Activated CD8-positive, alpha-beta memory T cell treated with anti-CD3 and anti-CD28 coated beads for 36 hours (primary cell): ENCODE measurements at regions not wholly inside any gene's neighbourhood (a gene's known extent, or its start where the extent isn't known, plus 50 kb on each side); places are given as distances from the start of the nearest gene placed in this dataset.
"Not testable (repeated sequence)": the region's sequence is repeated elsewhere in the genome, so short reads cannot be mapped to it uniquely, and the experiment has no call there.

Experiments used
- CTCF ChIA-PET: fragments of 350-600 bp; sonication (Branson Sonifier 250); formaldehyde crosslinking; loops from one replicate; lab custom pipeline; 2021; ENCODE audit warnings: antibody characterized with exemption; lab: Charles Lee
- POLR2A ChIA-PET: fragments of 350-600 bp; sonication (Branson Sonifier 250); formaldehyde crosslinking; loops from one replicate; lab custom pipeline; 2021; ENCODE audit warnings: antibody characterized with exemption; lab: Charles Lee

- POLR2A ChIA-PET, result not testable (repeated sequence)
- CTCF ChIA-PET, result interaction anchor here (1.2 to 2.1 kb wide), 2 partner anchors 124 to 145 kb away, joined by 7 to 8 read pairs; no protein-coding TSS in a partner anchor
Measured at GRCh38 chr10:30537158-30537557, 92.4 kb downstream of the LYZL2 start.

- ChIA-PET CTCF (interaction anchor here (1.1 to 1.9 kb wide), 3 partner anchors 123 to 187 kb away, joined by 3 to 7 read pairs (median 7); partner anchors contain the start of gene MTPAP), POLR2A (no interaction called here)
Measured at GRCh38 chr10:30536578-30536977, 93.0 kb downstream of the LYZL2 start.

DNA sequence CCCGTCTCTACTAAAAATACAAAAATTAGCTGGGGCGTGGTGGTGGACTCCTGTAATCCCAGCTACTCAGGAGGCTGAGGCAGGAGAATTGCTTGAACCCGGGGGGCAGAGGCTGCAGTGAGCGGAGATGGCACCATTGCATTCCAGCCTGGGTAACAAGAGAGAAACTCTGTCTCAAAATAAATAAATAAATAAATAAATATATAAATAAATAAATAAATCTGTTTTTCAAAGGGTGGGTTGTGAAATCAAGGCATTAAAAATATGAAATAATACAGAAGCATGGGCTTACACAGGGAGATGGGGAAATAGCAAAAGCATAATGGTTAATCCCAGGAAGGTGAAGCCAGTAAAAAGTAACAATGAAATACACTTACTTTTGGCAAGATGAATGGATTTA is 93.9 kb downstream of the LYZL2 start:
- POLR2A ChIA-PET, result no interaction called here

GRCh38 chr10:30534465-30535144 is 94.9 kb downstream of the LYZL2 start:
- ChIA-PET POLR2A (no interaction called here), CTCF (interaction anchor here (0.7 to 1.9 kb wide), 7 partner anchors 10 to 175 kb away, joined by 3 to 7 read pairs (median 4); no protein-coding TSS in a partner anchor)

More for the DNA sequence above, 93.9 kb downstream of the LYZL2 start:
- CTCF ChIA-PET, result interaction anchor here (0.8 to 1.9 kb wide), 4 partner anchors 10 to 186 kb away, joined by 3 to 7 read pairs (median 3); partner anchors contain the start of gene MTPAP

- POLR2A ChIA-PET, result no interaction called here
Measured at GRCh38 chr10:30531751-30532530, 97.6 kb downstream of the LYZL2 start.

GRCh38 chr10:30529373-30529998 is 95.5 kb downstream of the MAP3K8 start:
- CTCF ChIA-PET, result interaction anchor here (0.8 to 1.6 kb wide), 5 partner anchors 11 to 96 kb away, joined by 3 to 11 read pairs (median 4); partner anchors contain the start of gene MAP3K8
- POLR2A ChIA-PET, result interaction anchor here (0.5 to 1.8 kb wide), 5 partner anchors 14 to 111 kb away, joined by 3 to 7 read pairs (median 4); partner anchors contain the start of gene MAP3K8

More at GRCh38 chr10:30531751-30532530, 97.6 kb downstream of the LYZL2 start:
- CTCF ChIA-PET, result interaction anchor here (1.0 to 1.2 kb wide), 3 partner anchors 105 to 172 kb away, joined by 3 read pairs; no protein-coding TSS in a partner anchor

GRCh38 chr10:30528429-30528786 is 94.4 kb downstream of the MAP3K8 start:
- ChIA-PET CTCF (interaction anchor here (0.6 to 1.6 kb wide), 4 partner anchors 14 to 94 kb away, joined by 3 to 5 read pairs (median 3); partner anchors contain the start of gene MAP3K8), POLR2A (interaction anchor here (0.9 kb wide), 1 partner anchor 110 kb away, joined by 3 read pairs; no protein-coding TSS in a partner anchor)

- POLR2A ChIA-PET, result no interaction called here
- CTCF ChIA-PET, result interaction anchor here (0.6 to 1.6 kb wide), 7 partner anchors 13 to 504 kb away, joined by 3 to 5 read pairs (median 3); partner anchors contain the start of gene MAP3K8
Measured at GRCh38 chr10:30527623-30528428, 93.8 kb downstream of the MAP3K8 start.

GRCh38 chr10:30522661-30523078 is 88.7 kb downstream of the MAP3K8 start:
- POLR2A ChIA-PET, result interaction anchor here (0.7 kb wide), 3 partner anchors 66 to 98 kb away, joined by 3 read pairs; no protein-coding TSS in a partner anchor
- CTCF ChIA-PET, result not testable (repeated sequence)

DNA sequence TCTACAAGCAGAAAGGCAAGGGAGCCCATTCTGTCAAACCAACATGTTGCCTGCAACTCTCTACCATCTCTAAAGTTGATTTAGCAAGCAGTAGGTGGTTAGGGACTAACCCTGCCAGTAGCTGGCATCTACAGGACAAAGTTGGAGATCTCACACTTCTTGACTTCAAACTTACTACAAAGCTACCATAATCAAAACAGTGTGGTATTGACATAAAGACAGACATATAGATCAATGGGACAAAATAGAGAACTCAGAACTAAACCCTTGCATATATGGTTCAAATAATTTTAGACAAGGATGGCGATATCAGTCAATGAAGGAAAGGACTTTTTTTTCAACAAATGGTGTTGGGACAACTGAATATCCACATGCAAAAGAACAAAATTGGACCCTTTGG is 84.9 kb downstream of the MAP3K8 start:
- ChIA-PET POLR2A (no interaction called here), CTCF (interaction anchor here (0.8 to 1.1 kb wide), 2 partner anchors 10 to 15 kb away, joined by 3 to 4 read pairs; no protein-coding TSS in a partner anchor)
